ENCODE measurements at regions not wholly inside any gene's neighbourhood (a gene's known extent, or its start where the extent isn't known, plus 50 kb on each side); places are given as distances from the start of the nearest gene placed in this dataset.

- Histone ChIP-seq H3K9ac (ENCODE audit: control insufficient read depth, insufficient read depth, low read length) (no peak overlapping the region), H3K4me3 (no peak overlapping the region), H4K20me1 (ENCODE audit: control insufficient read depth, insufficient read depth) (no peaks in the 10 kb centered on the region), H3K27me3 (replicated peaks in 1 of 2; ENCODE audit: control insufficient read depth in 2 of 2, insufficient read depth in 2 of 2, low read length in 1 of 2) (no peaks in the 10 kb centered on the region), H3K4me2 (ENCODE audit: control insufficient read depth, insufficient read depth) (no peak overlapping the region), H3K27ac (ENCODE audit: control insufficient read depth, insufficient read depth) (no peak overlapping the region), H3K36me3 (ENCODE audit: control insufficient read depth in 2 of 2, insufficient read depth in 2 of 2, low read length in 1 of 2) (no peaks in the 10 kb centered on the region), H3K79me2 (ENCODE audit: control insufficient read depth, insufficient read depth, low read length) (no peaks in the 10 kb centered on the region), H2AFZ (ENCODE audit: control insufficient read depth, low read depth, low read length) (no peak overlapping the region), H3K9me3 (replicated peaks; ENCODE audit: control insufficient read depth, insufficient read depth, low read length) (peaks cover 4% of the 10 kb centered on the region; the same call in 2 of the 3 replicates), H3K4me1 (ENCODE audit: control insufficient read depth, insufficient read depth, low read length) (no peaks in the 10 kb centered on the region)
- RAD21 ChIA-PET (ENCODE audit: unreplicated experiment): no interaction called here
- no peak for DNase-seq (ENCODE audit: low read depth, low spot score)
- CTCF ChIA-PET: no interaction called here
- in situ Hi-C loops (cut with MboI): no loop called here
- no TSS peak for BruUV-seq (replicated peaks)
- SMC1A ChIA-PET (ENCODE audit: uncharacterized antibody, unreplicated experiment): no interaction called here
- TF ChIP-seq BMI1 (IDR thresholded peaks at IDR 0.05; ENCODE audit: borderline replicate concordance) (no peak), ZNF687 (IDR thresholded peaks at IDR 0.05) (no peak), HDAC2 (IDR thresholded peaks at IDR 0.05) (no peak), SMC3 (IDR thresholded peaks at IDR 0.05; ENCODE audit: borderline replicate concordance, low read length) (no peak), RAD21 (IDR thresholded peaks at IDR 0.05; ENCODE audit: insufficient read depth, low read depth, low read length) (no peak), ZNF384 (IDR thresholded peaks at IDR 0.05; ENCODE audit: borderline replicate concordance, low read depth, low read length) (no peak), ZZZ3 (IDR thresholded peaks at IDR 0.05; ENCODE audit: control insufficient read depth, insufficient read length, low read depth) (no peak)
- FAIRE-seq: no peak
- POLR2A ChIA-PET: no interaction called here
- ATAC-seq: no peak
- intact Hi-C loops (cut with micrococcal nuclease; ENCODE audit: unreplicated experiment): no loop called here
Observed at GRCh38 chr5:93978222-93978621, 236.8 kb upstream of the POU5F2 start.

Measured in GM12878 (cell line).